ENCODE measurements at regions not wholly inside any gene's neighbourhood (a gene's known extent, or its start where the extent isn't known, plus 50 kb on each side); places are given as distances from the start of the nearest gene placed in this dataset.

DNA sequence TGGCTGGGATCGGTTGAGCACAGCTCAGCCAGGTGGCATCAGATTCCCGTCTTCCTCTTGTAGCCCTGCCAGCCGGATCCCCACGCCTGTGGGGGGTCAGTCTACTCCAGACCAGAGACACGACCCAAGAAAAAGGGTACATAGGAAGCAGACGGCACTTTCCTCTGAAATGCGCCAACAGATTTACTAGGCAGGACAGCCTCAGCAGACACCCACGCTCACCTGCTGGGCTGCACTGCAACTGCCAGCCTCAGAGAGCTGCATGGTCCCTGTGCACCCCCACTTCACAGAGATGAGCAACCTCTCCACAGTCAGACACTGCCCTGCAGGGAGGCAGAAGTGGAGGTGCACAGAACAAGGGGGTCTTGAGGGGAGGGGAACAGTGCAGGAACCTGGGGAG, 75.7 kb upstream of the OTOS start:
- H3K4me3 ChIP-seq (ENCODE audit: low read depth, low read length): no peak overlapping the region
- POLR2A ChIA-PET: no interaction called here
- TF ChIP-seq, protein P1, sequence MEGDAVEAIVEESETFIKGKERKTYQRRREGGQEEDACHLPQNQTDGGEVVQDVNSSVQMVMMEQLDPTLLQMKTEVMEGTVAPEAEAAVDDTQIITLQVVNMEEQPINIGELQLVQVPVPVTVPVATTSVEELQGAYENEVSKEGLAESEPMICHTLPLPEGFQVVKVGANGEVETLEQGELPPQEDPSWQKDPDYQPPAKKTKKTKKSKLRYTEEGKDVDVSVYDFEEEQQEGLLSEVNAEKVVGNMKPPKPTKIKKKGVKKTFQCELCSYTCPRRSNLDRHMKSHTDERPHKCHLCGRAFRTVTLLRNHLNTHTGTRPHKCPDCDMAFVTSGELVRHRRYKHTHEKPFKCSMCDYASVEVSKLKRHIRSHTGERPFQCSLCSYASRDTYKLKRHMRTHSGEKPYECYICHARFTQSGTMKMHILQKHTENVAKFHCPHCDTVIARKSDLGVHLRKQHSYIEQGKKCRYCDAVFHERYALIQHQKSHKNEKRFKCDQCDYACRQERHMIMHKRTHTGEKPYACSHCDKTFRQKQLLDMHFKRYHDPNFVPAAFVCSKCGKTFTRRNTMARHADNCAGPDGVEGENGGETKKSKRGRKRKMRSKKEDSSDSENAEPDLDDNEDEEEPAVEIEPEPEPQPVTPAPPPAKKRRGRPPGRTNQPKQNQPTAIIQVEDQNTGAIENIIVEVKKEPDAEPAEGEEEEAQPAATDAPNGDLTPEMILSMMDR (IDR thresholded peaks at IDR 0.05; ENCODE audit: insufficient read depth, low read length, missing control alignments): no peak
- CTCF ChIA-PET: interaction anchor here (3.8 kb wide), 1 partner anchor 17 kb away, joined by 19 read pairs; no protein-coding TSS in a partner anchor
- DNase-seq (ENCODE audit: low read depth, low spot score): no peak

DNA sequence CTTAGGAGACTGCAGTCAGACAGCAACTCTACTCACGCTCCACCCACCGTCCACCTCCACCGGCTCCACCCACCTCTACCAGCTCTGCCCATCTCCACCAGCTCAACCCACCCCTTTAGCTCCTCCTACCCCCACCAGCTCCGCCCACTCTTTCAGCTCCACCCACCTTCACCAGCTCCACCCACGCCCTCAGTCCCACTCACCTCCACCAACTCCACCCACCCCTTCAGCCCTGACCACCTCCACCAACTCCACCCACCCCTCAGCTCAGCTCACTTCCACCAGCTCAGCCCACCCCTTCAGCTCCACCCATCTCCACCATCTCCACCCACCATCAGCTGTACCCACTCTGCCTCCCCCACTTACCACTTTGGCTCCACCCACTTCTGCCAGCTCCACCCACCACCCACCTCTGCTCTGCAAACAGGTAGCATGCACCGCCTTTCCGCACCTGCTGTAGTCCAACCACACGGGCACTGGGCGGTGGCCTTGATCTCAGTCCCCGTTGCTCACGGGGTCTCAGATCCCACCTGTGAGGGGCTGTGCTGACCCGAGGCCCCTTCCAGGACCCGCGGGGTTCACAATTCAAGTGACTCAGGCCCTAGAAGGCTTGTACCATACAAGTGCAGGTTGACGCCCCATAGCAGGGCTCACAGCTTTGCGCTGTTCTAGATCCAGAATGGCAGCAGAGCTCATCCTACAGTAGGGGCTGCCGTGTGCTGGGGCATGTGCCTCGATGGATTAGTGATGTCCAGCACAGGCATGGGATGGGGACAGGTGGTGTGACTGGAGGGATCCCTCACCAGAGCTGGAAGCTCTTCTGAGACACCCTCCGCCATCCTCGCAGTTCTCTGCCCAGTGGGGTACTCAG, 77.2 kb upstream of the OTOS start:
- POLR2A ChIA-PET: no interaction called here
- DNase-seq (ENCODE audit: low read depth, low spot score): no peak
- H3K4me3 ChIP-seq (ENCODE audit: low read depth, low read length): no peak overlapping the region
- CTCF ChIA-PET: interaction anchor here (1.1 kb wide), 1 partner anchor 214 kb away, joined by 3 read pairs; no protein-coding TSS in a partner anchor
- TF ChIP-seq, protein P1 (IDR thresholded peaks at IDR 0.05; ENCODE audit: insufficient read depth, low read length, missing control alignments): no peak

DNA sequence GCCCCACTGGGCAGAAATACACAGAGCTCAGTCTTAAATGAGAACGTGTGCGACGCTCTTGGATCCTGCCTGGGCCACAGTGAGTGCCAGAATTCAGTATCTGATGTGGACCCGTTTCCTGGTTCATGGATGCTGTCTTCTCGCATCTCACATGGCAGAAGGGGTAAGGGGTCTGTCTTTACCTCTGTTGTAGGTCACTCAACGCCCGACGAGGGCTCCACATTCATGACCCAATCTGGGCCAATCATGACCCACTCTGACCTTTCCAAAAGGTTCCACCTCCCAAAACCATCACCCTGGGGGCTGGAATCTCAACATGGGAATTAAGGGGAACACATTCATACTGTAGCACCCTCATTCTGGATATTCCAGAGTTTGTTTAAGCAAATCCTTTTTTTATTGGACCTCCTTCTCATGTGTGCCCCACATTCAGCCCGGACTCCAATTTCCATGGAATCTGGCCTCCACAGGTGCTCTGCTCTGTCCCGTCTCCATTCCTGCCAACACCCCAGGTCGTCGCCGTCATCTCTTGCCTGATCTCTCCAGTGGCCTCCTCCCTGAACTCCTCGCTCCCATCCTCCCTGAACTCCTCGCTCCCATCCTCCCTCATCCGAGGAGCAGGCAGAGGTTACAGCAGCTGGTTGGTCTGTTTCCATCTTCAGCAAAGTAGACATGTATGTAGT, 78.9 kb upstream of the OTOS start:
- TF ChIP-seq, protein P1 (IDR thresholded peaks at IDR 0.05; ENCODE audit: insufficient read depth, low read length, missing control alignments): no peak
- ChIA-PET CTCF (interaction anchor here (1.3 to 5.7 kb wide), 2 partner anchors 13 kb away, joined by 4 to 33 read pairs; no protein-coding TSS in a partner anchor), POLR2A (no interaction called here)
- H3K4me3 ChIP-seq (ENCODE audit: low read depth, low read length): no peak overlapping the region
- DNase-seq (ENCODE audit: low read depth, low spot score): no peak

DNA sequence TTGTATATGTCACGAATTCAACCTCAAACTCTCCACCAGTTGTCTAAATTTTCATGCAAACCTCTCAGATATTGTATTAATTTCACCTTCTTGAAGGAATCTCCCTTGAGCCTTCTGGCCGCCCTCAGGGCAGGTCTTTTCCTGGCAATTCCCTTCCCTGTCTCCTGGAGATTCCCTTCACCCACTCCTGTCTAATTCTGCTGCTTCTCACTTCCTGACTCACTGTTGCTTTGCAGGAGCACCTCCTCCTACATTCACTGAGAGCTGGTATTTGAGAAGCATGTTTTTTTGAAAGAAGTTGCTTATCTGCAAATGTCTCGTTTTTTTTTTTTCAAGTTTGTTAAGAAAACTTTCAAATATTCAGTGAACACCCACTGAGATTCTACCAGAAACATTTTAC, 79.9 kb upstream of the OTOS start:
- ChIA-PET CTCF (interaction anchor here (5.7 kb wide), 1 partner anchor 12 kb away, joined by 33 read pairs; no protein-coding TSS in a partner anchor), POLR2A (no interaction called here)
- DNase-seq (ENCODE audit: low read depth, low spot score): peak; percentile 28
- H3K4me3 ChIP-seq (ENCODE audit: low read depth, low read length): no peak overlapping the region
- TF ChIP-seq, protein P1 (IDR thresholded peaks at IDR 0.05; ENCODE audit: insufficient read depth, low read length, missing control alignments): no peak

DNA sequence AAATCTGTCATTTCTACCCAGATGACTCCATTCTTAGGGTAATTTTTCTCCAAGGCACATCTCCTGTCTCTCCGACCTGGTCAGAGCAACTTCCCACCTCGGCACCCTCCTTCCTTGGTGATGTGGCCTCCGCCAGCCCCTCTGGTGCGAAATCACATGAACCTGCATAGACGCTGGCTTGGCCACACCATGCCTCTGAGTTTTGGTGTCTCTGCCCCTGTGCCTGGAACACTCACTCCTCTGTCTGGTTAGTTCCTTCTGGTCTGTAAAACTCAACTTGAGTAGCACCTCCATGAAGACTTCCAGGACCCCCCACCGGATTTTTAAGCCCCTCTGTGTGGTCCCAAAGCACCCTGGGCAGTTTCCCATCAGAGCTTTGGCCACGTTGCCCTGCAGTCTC, 83.2 kb upstream of the OTOS start:
- H3K4me3 ChIP-seq (ENCODE audit: low read depth, low read length): no peak overlapping the region
- TF ChIP-seq, protein P1 (IDR thresholded peaks at IDR 0.05; ENCODE audit: insufficient read depth, low read length, missing control alignments): no peak
- ChIA-PET CTCF (interaction anchor here (1.0 to 5.7 kb wide), 3 partner anchors 8 to 215 kb away, joined by 3 to 33 read pairs (median 4); no protein-coding TSS in a partner anchor), POLR2A (no interaction called here)
- DNase-seq (ENCODE audit: low read depth, low spot score): no peak

DNA sequence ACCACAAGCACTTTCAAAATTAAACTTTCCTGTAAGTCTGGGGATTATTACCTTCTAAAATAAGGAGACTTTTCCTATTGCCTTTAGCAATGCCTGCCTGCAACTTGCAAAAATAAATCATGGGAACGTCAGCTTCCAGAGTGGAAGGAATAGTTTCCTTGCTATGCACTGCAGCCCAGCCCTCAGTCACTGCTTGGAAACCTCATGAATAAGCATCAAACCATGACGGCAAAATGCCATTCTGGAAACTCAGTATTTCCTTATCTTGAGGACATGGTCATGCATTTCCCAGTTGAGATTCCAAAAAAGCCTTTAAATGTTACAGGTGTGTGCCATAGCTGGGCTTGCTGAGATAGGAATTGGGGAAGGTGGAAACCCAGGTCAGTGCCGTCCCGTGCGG, 84.2 kb upstream of the OTOS start:
- POLR2A ChIA-PET: interaction anchor here (1.3 kb wide), 1 partner anchor 11 kb away, joined by 3 read pairs; no protein-coding TSS in a partner anchor
- peak; percentile 45 for DNase-seq (ENCODE audit: low read depth, low spot score)
- TF ChIP-seq, protein P1 (IDR thresholded peaks at IDR 0.05; ENCODE audit: insufficient read depth, low read length, missing control alignments): no peak
- no peak overlapping the region for H3K4me3 ChIP-seq (ENCODE audit: low read depth, low read length)
- CTCF ChIA-PET: interaction anchor here (1.1 to 5.7 kb wide), 4 partner anchors 7 to 215 kb away, joined by 3 to 33 read pairs (median 4); no protein-coding TSS in a partner anchor

All from AG04449 (cell line).